ENCODE measurements at regions not wholly inside any gene's neighbourhood (a gene's known extent, or its start where the extent isn't known, plus 50 kb on each side); places are given as distances from the start of the nearest gene placed in this dataset.

DNA sequence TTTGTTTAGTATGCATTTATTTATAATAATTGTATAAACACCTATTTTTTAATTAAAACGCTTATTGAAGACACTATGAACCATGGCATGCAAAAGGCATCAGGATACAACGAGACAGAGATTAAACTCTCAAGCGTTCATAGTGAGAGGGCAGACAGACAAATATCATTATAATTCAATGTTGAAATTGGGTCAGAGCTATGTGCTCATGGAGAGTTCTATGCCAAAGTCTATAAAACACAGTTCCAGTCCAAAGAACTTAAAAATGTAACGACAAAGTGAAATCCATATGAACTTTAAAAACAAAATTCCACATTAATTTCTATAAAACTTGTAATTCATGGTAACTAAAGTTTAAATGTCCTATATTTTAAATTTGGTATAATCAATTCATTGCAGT lies 724.0 kb downstream of the LTN1 start:
- no peak overlapping the region for H3K4me3 ChIP-seq (ENCODE audit: control extremely low read depth in 1 of 5, extremely low read depth in 1 of 5, insufficient read depth in 1 of 5, low read depth in 2 of 5, low read length in 4 of 5)
- H3K27me3 Mint-ChIP-seq = no peaks in the 10 kb centered on the region
- DNase-seq (no peak), ATAC-seq (ENCODE audit: low read depth) (no peak)
- H3K27ac Mint-ChIP-seq = no peak overlapping the region
- no peak overlapping the region for H3K4me2 ChIP-seq (replicated peaks; ENCODE audit: low read depth, low read length, poor library complexity, severe bottlenecking)
- H3K27me3 ChIP-seq (replicated peaks in 1 of 4; ENCODE audit: control extremely low read depth in 1 of 4, control insufficient read depth in 3 of 4, insufficient read depth in 4 of 4, low read length in 3 of 4) = no peaks in the 10 kb centered on the region
- intact Hi-C loops (cut with micrococcal nuclease) = no loop called here
- no peak overlapping the region for H3K27ac ChIP-seq (ENCODE audit: low read length in 2 of 2)
- ChIA-PET POLR2A (no interaction called here), CTCF (no interaction called here)
- WGBS (ENCODE audit: insufficient coverage) = no CpG with 5 or more reads among the region's 4 CpGs
- no peaks in the 10 kb centered on the region for H3K9me3 Mint-ChIP-seq (ENCODE audit: insufficient read depth)
- H3K4me3 Mint-ChIP-seq = no peak overlapping the region
- H4K20me1 ChIP-seq (ENCODE audit: control insufficient read depth, insufficient read depth, low read length, poor library complexity, severe bottlenecking) = no peaks in the 10 kb centered on the region
- H3K9ac ChIP-seq (ENCODE audit: low read length) = no peak overlapping the region
- no peaks in the 10 kb centered on the region for H3K9me3 ChIP-seq (ENCODE audit: control extremely low read depth in 1 of 3, control insufficient read depth in 2 of 3, insufficient read depth in 1 of 3, low read length in 2 of 3)
- no peaks in the 10 kb centered on the region for H3K79me2 ChIP-seq (ENCODE audit: control insufficient read depth, insufficient read depth, low read length)
- H3K4me1 ChIP-seq (ENCODE audit: control insufficient read depth in 2 of 2, insufficient read depth in 2 of 2, low read length in 2 of 2) = no peaks in the 10 kb centered on the region
- no peak overlapping the region for H2AFZ ChIP-seq (ENCODE audit: insufficient read depth, low read depth, low read length, poor library complexity, severe bottlenecking)
- no peaks in the 10 kb centered on the region for H3K36me3 ChIP-seq (replicated peaks in 1 of 2; ENCODE audit: control extremely low read depth in 1 of 2, control insufficient read depth in 1 of 2, extremely low read depth in 1 of 2, insufficient read depth in 2 of 2, low read length in 1 of 2)
- TF ChIP-seq, protein P1, sequence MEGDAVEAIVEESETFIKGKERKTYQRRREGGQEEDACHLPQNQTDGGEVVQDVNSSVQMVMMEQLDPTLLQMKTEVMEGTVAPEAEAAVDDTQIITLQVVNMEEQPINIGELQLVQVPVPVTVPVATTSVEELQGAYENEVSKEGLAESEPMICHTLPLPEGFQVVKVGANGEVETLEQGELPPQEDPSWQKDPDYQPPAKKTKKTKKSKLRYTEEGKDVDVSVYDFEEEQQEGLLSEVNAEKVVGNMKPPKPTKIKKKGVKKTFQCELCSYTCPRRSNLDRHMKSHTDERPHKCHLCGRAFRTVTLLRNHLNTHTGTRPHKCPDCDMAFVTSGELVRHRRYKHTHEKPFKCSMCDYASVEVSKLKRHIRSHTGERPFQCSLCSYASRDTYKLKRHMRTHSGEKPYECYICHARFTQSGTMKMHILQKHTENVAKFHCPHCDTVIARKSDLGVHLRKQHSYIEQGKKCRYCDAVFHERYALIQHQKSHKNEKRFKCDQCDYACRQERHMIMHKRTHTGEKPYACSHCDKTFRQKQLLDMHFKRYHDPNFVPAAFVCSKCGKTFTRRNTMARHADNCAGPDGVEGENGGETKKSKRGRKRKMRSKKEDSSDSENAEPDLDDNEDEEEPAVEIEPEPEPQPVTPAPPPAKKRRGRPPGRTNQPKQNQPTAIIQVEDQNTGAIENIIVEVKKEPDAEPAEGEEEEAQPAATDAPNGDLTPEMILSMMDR (IDR thresholded peaks at IDR 0.05) = no peak
- TF ChIP-seq EZH2 (IDR thresholded peaks at IDR 0.05; ENCODE audit: borderline replicate concordance, insufficient read depth, low read depth, low read length, poor library complexity, severe bottlenecking) = no peak
- no peaks in the 10 kb centered on the region for H3K4me1 Mint-ChIP-seq

DNA sequence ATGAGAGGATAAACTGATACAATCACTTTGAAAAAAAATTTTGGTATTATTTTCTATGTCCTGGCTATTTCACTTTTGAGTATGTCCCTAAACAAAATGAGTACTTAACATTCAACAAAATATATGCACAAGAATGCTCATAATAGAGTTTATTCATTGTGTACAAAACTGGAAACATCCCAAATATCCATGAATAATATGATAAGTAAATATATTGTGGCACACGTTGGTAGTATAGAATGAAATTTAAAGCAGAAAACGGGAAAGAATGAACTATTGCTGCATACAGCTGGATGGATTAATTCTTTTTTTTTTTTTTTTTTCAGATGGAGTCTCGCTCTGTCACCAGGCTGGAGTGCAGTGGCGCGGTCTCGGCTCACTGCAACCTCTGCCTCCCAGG lies 725.2 kb downstream of the LTN1 start:
- Histone ChIP-seq H3K27ac (ENCODE audit: low read length in 2 of 2) (no peak overlapping the region), H3K9me3 (ENCODE audit: control extremely low read depth in 1 of 3, control insufficient read depth in 2 of 3, insufficient read depth in 1 of 3, low read length in 2 of 3) (no peaks in the 10 kb centered on the region), H3K4me2 (replicated peaks; ENCODE audit: low read depth, low read length, poor library complexity, severe bottlenecking) (no peak overlapping the region), H3K9ac (ENCODE audit: low read length) (no peak overlapping the region), H3K4me3 (ENCODE audit: control extremely low read depth in 1 of 5, extremely low read depth in 1 of 5, insufficient read depth in 1 of 5, low read depth in 2 of 5, low read length in 4 of 5) (no peak overlapping the region), H3K36me3 (replicated peaks in 1 of 2; ENCODE audit: control extremely low read depth in 1 of 2, control insufficient read depth in 1 of 2, extremely low read depth in 1 of 2, insufficient read depth in 2 of 2, low read length in 1 of 2) (no peaks in the 10 kb centered on the region), H3K27me3 (replicated peaks in 1 of 4; ENCODE audit: control extremely low read depth in 1 of 4, control insufficient read depth in 3 of 4, insufficient read depth in 4 of 4, low read length in 3 of 4) (no peaks in the 10 kb centered on the region), H3K79me2 (ENCODE audit: control insufficient read depth, insufficient read depth, low read length) (no peaks in the 10 kb centered on the region), H2AFZ (ENCODE audit: insufficient read depth, low read depth, low read length, poor library complexity, severe bottlenecking) (no peak overlapping the region), H4K20me1 (ENCODE audit: control insufficient read depth, insufficient read depth, low read length, poor library complexity, severe bottlenecking) (no peaks in the 10 kb centered on the region), H3K4me1 (ENCODE audit: control insufficient read depth in 2 of 2, insufficient read depth in 2 of 2, low read length in 2 of 2) (no peaks in the 10 kb centered on the region)
- TF ChIP-seq, protein P1 (IDR thresholded peaks at IDR 0.05) = no peak
- no peak for TF ChIP-seq EZH2 (IDR thresholded peaks at IDR 0.05; ENCODE audit: borderline replicate concordance, insufficient read depth, low read depth, low read length, poor library complexity, severe bottlenecking)
- ATAC-seq (ENCODE audit: low read depth) (no peak), DNase-seq (no peak)
- 83% methylated on average over 1 of the region's 6 CpGs for WGBS (ENCODE audit: insufficient coverage)
- Mint-ChIP-seq H3K27ac (no peak overlapping the region), H3K4me1 (no peaks in the 10 kb centered on the region), H3K27me3 (no peaks in the 10 kb centered on the region), H3K4me3 (no peak overlapping the region), H3K9me3 (ENCODE audit: insufficient read depth) (no peaks in the 10 kb centered on the region)
- CTCF ChIA-PET = no interaction called here
- intact Hi-C loops (cut with micrococcal nuclease) = no loop called here
- POLR2A ChIA-PET = no interaction called here
